ENCODE measurements at regions not wholly inside any gene's neighbourhood (a gene's known extent, or its start where the extent isn't known, plus 50 kb on each side); places are given as distances from the start of the nearest gene placed in this dataset.
"Not testable (repeated sequence)": the region's sequence is repeated elsewhere in the genome, so short reads cannot be mapped to it uniquely, and the experiment has no call there.

GRCh38 chr13:80972857-80973478 lies 632.0 kb upstream of the SPRY2 start:
- no peak for DNase-seq

GRCh38 chr13:80965097-80965496 lies 624.2 kb upstream of the SPRY2 start:
- no peak for DNase-seq

GRCh38 chr13:80962855-80963254 lies 621.9 kb upstream of the SPRY2 start:
- peak; percentile 66 for DNase-seq

- DNase-seq = no peak
Measured at GRCh38 chr13:80962173-80962572, 621.2 kb upstream of the SPRY2 start.

- no peak for DNase-seq
Measured at GRCh38 chr13:80957019-80957655, 616.2 kb upstream of the SPRY2 start.

GRCh38 chr13:80955501-80955900 lies 614.6 kb upstream of the SPRY2 start:
- DNase-seq = no peak

- DNase-seq = no peak
Measured at GRCh38 chr13:80952158-80952557, 611.2 kb upstream of the SPRY2 start.

GRCh38 chr13:80946008-80946802 lies 605.3 kb upstream of the SPRY2 start:
- no peak for DNase-seq

GRCh38 chr13:80945328-80945727 lies 604.4 kb upstream of the SPRY2 start:
- DNase-seq = no peak

GRCh38 chr13:80939581-80939980 lies 598.7 kb upstream of the SPRY2 start:
- no peak for DNase-seq

GRCh38 chr13:80931766-80932165 lies 590.8 kb upstream of the SPRY2 start:
- no peak for DNase-seq

GRCh38 chr13:80931118-80931517 lies 590.2 kb upstream of the SPRY2 start:
- no peak for DNase-seq

- no peak for DNase-seq
Measured at GRCh38 chr13:80928241-80928640, 587.3 kb upstream of the SPRY2 start.

- not testable (repeated sequence) for DNase-seq
Measured at GRCh38 chr13:80926024-80926423, 585.1 kb upstream of the SPRY2 start.

- no peak for DNase-seq
Measured at GRCh38 chr13:80924596-80924995, 583.7 kb upstream of the SPRY2 start.

GRCh38 chr13:80923907-80924306 lies 583.0 kb upstream of the SPRY2 start:
- no peak for DNase-seq

GRCh38 chr13:80921971-80922370 lies 581.0 kb upstream of the SPRY2 start:
- no peak for DNase-seq

- DNase-seq = no peak
Measured at GRCh38 chr13:80921541-80921940, 580.6 kb upstream of the SPRY2 start.

- DNase-seq = no peak
Measured at GRCh38 chr13:80906860-80907259, 565.9 kb upstream of the SPRY2 start.

GRCh38 chr13:80904386-80904785 lies 563.5 kb upstream of the SPRY2 start:
- no peak for DNase-seq

GRCh38 chr13:80903911-80904310 lies 563.0 kb upstream of the SPRY2 start:
- DNase-seq = no peak

GRCh38 chr13:80901530-80901929 lies 560.6 kb upstream of the SPRY2 start:
- DNase-seq = no peak

- no peak for DNase-seq
Measured at GRCh38 chr13:80901111-80901510, 560.2 kb upstream of the SPRY2 start.

- DNase-seq = no peak
Measured at GRCh38 chr13:80900561-80900960, 559.6 kb upstream of the SPRY2 start.
